NCI-H2196 (cell line): ENCODE measurements at regions not wholly inside any gene's neighbourhood (a gene's known extent, or its start where the extent isn't known, plus 50 kb on each side); places are given as distances from the start of the nearest gene placed in this dataset.

Experiments used
- DNase-seq: peaks from one replicate; lab custom pipeline; 2025; ENCODE audit not compliant: unreplicated experiment; lab: John Stamatoyannopoulos, UW

GRCh38 chr18:69215161-69215560 is 185.5 kb upstream of the DOK6 start:
- peak; percentile 20 for DNase-seq

GRCh38 chr18:69216321-69216720 is 184.4 kb upstream of the DOK6 start:
- no peak for DNase-seq

DNA sequence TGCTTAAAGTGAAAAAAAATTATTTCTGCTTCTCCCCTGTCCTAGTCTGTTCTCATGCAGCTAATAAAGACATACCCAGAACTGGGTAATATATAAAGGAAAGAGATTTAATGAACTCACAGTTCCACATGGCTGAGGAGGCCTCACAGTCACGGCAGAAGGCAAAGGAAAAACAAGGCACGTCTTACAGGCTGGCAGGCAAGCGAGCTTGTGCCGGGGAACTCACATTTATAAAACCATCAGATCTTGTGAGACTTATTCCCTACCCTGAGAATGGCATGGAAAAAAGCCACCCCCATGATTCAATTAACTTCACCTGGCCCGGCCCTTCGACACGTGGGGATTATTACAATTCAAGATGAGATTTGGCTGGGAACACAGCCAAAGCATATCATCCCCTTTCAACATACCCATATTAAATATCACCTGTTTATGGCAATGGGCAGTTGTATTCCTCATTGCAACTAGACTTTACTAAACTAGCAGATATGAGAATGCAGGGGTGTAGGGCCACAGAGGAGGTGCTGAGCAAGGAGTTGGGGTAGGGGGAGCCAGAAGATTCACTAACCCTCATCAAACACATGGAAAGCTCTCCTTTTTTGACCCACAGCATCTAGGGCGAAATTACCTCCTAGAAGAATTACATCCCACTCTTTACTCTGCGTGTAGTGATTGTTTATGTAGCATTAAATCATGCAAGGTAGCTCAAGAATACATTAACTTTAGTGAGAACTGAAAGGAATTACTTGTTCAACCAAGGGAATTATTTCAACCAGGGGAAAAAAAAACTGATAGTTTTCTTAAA is 183.3 kb upstream of the DOK6 start:
- peak; percentile 54 for DNase-seq

DNA sequence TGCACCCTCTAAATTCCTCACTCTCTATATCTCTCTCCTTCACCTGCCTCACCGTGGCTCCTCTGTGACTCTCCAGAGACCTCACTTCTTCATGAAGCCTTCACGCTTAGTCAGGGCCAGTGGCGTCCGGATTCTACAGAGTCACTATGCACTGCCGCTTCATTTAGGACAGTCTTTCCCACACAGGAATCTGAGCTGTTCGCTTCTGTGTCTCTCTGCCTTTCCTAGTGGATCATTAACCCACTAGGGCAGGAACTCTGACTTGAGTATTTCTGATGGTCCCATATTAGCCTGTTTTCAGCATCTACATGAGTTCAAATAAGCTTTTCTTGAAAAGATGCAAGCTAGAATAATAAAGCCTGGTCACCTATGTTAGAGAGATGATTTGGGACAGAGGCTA is 180.2 kb upstream of the DOK6 start:
- DNase-seq: no peak

- DNase-seq: no peak
Observed at GRCh38 chr18:69222089-69222488, 178.6 kb upstream of the DOK6 start.

DNA sequence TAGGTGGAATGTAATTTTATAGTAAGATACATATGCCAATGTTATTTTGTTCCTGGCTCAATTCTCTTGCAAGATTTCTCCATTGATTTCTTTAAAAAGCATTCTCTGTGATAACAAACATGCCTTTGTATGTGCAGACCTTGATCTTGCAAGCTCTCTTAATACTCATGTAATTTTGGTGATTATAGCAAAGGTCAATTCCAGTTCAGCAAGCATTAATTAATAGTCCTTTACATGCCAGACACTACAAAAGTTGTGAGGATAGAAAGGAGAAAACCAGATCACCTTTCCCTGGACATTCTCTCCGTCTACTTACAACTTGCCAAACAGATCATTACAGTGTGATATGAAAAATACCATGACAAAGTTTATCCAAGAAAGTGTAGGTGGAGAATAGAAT is 173.7 kb upstream of the DOK6 start:
- DNase-seq: no peak

DNA sequence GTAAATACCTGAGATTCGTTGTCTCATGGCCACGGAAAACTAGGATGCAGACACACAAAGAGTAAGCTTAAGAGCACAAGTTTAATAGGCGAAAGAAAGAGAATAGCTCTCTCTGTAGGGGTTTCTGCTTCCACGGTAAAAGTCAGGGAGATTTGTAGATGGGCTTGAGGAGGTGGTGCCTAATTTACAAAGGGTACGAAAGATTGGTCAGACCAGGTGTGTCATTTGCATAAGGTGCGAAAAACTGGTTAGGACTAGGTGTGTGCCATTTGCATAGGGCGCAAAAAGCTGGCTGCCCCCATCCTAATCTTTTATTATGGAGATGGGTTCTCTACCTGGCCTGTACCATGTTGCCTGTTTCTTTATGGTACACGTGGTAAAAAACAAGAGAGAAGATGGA is 170.5 kb upstream of the DOK6 start:
- no peak for DNase-seq

DNA sequence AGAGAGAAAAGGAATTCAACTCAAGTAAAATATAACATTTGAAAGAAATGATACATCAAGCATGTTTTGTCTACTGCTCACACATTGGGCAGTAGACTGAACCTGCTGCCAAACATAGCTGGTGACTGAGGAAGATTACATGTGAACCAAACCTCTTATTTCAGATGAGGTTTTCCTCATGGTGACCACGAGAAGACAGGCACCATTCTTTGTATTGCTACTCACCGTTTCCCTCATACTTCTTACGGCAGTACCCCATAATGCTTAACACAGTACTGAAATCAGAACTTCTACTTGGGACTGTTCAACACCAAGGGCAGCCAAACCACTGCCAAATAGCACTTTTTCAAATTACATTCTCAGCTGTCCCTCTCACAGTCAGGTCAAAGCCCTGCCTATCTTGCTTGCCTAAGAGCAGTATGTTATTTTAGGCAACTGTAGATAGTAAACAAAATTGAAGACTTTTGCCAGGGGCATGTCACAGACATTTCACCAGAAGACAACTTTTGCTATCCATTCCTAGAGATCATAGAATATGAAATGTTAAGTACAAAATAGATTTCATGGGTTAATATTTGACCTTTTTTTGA is 167.1 kb upstream of the DOK6 start:
- no peak for DNase-seq

- no peak for DNase-seq
Observed at GRCh38 chr18:69239849-69240674, 160.6 kb upstream of the DOK6 start.

DNA sequence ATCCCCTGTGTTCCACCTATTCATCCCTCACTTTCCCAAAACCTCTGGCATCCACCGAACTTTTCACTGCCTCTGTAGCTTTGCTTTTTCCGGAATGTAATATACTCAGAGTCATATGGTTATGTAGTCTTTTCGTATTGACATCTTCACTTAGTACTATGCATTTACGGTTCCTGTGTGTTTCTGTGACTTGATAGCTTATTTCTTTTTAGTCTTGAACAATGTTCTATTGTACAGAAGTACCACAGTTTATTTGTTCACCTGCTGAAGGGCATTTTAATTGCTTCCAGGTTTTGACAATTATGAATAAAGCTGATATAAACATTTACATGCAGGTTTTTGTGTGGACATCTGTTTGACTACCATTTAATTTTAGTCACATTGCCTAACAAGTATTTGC is 154.7 kb upstream of the DOK6 start:
- DNase-seq: peak; percentile 40

DNA sequence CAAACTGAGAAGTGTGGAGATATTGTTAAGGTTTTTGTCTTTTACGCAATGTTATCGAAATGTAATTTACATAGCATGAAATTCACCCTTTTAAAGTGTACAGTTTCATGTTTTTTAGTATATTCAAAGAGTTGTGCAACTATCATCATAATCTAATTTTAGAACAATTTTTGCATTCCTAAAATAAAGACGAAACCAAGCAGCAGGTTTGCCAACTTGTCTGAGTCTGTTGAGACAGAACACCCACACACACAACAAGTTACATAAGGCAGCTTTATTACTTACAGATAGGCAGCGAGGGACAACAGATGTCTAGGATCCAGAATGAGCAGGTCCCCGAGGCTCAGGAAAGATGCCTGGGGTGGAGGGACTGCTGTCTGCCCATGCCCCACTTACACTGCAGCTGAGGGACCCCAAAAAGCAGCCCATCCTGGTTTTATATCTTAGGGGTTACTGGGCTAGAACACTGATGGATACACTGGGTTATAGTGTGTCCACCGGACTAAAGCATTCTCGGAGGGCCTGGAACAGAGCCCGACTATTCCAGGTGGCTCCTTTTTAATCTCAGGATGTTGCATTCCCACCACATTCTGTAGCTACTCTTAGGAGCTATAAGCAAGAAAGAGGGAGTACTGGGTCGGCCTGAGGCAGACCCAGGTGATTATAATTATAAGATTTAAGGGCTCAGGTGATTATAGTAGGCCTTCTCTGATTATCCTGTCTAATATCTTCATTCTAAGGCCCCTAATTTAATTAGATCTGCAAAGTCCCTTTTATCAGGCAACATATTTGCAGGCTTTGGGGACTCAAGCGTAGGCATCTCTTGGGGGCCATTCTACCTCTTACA is 150.2 kb upstream of the DOK6 start:
- DNase-seq: no peak

DNA sequence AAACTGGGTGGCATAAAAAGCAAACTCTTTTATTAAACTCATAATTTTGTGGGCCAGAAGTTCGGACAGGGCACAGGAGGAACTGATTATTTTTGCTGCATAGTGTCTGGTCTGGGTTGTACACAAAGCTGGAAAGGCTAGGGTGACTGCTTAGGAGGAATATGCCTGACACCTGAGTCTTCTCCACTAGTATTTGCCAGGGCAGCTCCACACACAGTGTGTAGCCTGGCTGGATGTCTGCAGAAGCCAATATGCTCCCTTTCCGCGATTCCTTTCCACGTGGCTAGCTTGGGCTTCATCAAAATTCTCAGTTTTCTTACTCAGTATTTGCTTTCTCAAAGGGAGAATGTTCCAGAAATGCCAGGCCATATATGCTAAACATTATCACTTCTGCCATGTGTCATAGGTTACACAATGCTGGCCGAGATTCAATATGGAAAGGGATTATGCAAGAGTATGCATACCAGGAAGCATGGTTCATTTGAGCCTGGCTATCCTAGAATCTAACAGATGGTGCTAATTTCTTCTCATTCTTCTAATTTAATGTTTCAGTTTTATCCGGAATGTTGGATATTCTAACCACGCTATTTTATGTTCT is 142.7 kb upstream of the DOK6 start:
- DNase-seq: no peak

DNA sequence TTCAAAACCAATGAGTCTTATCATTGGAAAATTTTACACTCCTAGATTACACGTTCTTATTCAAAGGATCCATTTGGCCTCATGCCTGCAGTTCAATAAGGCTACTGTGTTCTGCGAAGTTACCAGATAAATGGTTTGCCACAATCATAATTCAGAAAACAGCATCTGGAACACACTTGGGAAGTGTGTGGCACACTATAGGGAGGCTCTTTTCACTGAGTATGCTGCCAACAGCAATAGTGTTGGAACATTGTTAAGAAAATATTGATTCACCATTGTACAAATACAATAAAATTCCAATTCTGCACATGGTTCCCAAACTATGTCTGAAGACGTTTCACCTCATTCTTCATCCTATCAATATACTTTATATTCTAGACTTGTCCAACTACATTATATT is 141.4 kb upstream of the DOK6 start:
- DNase-seq: no peak

DNA sequence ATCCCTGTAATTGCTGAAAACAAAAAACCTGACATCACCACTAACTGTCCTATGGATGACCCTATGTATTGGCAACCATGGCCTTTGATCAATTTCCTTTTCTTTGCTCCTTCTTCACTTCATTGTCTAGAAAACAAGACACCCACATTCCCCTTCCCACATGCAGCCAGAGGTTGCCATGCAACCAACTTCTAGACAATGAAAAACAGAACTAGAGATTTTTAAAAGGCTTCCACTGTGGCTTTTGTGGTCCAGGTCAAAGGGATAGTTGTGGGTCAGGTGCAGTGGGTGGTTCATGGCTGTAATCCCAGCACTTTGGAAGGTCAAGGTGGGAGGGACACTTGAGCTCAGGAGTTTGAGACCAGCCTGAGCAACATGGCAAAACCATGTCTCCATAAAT is 139.3 kb upstream of the DOK6 start:
- no peak for DNase-seq

DNA sequence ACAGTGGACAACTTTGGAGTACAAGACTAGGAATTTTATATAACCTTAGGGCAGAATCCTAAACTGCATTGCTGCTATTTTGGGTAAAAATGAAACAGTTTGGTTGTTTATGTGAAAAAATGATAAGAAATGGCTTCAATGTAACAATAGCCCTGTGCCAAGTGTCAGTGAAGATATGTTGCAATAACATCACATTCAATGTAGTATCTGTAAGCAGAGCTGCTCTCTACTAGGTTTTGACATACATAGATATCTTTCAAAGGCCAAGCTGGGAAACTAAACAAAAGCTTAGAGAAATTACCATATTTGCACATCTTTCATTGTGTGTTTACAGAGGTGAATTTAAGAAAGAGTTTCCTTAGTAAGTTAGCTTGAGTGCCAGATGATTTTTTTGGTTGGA is 135.0 kb upstream of the DOK6 start:
- DNase-seq: peak; percentile 24

GRCh38 chr18:69267895-69268294 is 132.8 kb upstream of the DOK6 start:
- DNase-seq: no peak

DNA sequence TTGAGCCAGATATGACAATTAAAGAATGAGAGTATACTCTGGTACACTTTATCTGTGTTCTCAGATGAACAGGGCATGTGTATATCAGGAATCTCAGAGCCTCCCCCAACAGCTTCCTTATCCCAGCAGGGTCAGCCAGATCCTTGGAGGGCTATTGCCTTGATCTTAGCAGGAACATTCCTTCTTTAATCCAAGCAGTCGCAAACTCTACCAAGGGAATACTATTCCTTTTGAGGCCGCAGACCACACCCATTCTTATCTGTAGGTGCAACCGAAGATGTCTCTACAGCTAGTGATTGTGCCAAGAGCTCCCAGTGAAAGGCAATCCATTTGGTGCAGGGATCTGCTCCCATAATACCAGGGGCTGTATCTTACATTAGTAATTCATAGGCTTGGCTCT is 118.3 kb upstream of the DOK6 start:
- DNase-seq: no peak

GRCh38 chr18:69291044-69291443 is 109.6 kb upstream of the DOK6 start:
- DNase-seq: no peak

- DNase-seq: no peak
Observed at GRCh38 chr18:69291755-69292154, 108.9 kb upstream of the DOK6 start.

GRCh38 chr18:69300185-69300584 is 100.5 kb upstream of the DOK6 start:
- no peak for DNase-seq

DNA sequence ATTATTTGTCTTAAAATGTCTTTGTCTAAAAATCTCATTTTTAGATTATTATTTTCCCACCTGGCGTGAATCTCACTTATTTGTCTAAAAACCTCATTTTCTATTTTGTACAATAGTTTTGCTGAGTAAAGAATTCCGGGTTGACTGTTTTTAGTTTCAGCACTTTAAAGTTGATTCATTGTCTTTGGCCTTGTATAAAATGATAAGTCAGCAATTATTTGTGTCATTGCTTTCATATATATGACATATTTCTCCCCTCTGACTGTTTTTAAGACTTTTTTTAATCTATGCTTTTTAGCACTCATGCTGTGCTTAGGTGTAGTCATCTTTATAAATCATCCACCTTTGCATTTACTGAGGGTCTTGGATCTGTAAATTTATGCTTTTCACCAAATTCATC is 92.1 kb upstream of the DOK6 start:
- no peak for DNase-seq
